ENCODE measurements at regions not wholly inside any gene's neighbourhood (a gene's known extent, or its start where the extent isn't known, plus 50 kb on each side); places are given as distances from the start of the nearest gene placed in this dataset.

DNA sequence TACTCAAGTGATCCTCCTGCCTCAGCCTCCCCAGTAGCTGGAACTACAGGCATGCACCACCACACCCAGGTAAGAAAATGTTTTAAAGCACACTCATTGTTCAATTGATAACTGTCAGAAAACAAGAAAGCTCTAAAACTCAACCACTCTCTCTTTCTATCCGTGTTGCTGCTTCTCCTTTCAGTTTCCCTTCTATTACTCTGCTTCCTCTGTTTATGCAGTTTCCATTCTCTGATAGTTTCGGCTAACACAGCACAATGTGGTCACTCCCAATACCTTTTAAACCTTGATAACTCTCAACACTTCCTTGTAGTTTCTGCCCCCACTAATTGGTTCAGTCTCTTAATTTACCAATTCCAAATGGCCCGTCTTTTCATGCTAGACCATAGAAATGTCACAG, 59.2 kb upstream of the NR4A3 start:
- Mint-ChIP-seq H3K4me3 (no peak overlapping the region), H3K9me3 (peaks cover 4 to 5% (median 4%) of the 10 kb centered on the region in 3 donors), H3K27ac (no peak overlapping the region), H3K36me3 (no peaks in the 10 kb centered on the region), H3K27me3 (peaks cover 1% of the 10 kb centered on the region), H3K4me1 (peaks cover 0 to 2% (median 0%) of the 10 kb centered on the region in 3 donors)

All from IgD-negative memory B cell (primary cell).